H1 (cell line): ENCODE measurements at regions not wholly inside any gene's neighbourhood (a gene's known extent, or its start where the extent isn't known, plus 50 kb on each side); places are given as distances from the start of the nearest gene placed in this dataset.

Experiments used
- BRCA1 ChIP-seq: IDR thresholded peaks from 2 replicates; pipeline ENCODE4 v1.6.1; 2012; ENCODE audit warnings: low read depth, low read length, improper control_type of control experiment

DNA sequence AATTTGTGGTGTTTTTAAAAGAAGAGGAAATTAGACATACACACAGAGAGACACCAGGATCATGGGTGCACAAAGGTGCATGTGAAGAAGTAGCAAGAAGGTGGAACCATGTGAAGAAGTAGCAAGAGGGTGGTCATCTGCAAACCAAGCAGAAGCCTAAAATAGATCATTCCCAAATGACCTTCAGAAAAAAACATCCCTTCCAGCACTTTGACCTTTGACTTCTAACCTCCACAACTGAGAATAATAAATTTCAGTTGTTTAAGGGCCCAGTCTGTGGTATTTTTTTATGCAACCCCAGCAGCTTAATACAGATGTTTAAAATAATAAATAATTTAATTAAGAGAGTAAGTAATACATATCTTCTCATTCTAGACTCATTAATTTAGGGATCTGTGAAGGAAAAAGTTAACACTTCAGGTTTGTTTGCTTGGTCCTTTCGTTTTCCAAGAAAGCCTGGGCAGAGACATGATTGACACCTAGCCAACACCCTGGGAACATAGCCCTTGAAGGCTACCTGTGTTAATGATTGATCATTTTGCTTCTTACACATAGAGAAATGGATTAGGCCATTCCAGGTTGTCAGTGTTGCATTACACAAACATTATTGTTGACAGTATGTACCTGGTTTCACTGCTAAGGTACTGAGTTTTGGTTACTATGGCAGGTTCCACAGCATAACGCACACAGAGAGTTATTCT lies 1331.2 kb upstream of the GBE1 start (continued):
- no peak for TF ChIP-seq BRCA1
